ENCODE measurements at regions not wholly inside any gene's neighbourhood (a gene's known extent, or its start where the extent isn't known, plus 50 kb on each side); places are given as distances from the start of the nearest gene placed in this dataset.
"Not testable (repeated sequence)": the region's sequence is repeated elsewhere in the genome, so short reads cannot be mapped to it uniquely, and the experiment has no call there.

DNA sequence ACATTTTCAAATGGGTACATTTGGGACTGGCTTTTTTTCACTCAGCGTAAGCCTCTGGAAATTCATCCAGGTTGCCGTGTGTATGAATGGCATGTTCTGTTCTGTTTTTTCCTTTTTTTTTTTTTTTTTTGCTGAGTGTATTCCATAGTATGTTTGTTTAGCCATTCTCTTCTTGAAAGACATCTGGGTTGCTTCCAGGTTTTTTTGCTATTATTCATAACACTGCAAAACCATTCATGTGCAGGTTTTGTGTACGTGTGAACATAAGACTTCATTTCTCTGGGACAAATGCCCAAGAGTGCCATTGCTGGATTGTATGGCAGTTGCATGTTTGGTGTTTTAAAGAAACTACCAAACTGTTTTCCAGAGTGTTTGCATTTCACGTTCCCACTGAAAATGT, 335.9 kb upstream of the TNRC6C start:
- Histone ChIP-seq H2AFZ (no peak overlapping the region), H3K9me2 (ENCODE audit: insufficient read depth) (no peaks in the 10 kb centered on the region), H3K4me2 (no peak overlapping the region), H3F3A (ENCODE audit: insufficient read depth, low read depth) (no peaks in the 10 kb centered on the region), H3K9me3 (ENCODE audit: insufficient read depth, low read depth) (no peaks in the 10 kb centered on the region), H3K36me3 (ENCODE audit: low read depth) (no peaks in the 10 kb centered on the region), H3K79me2 (ENCODE audit: low read depth) (no peaks in the 10 kb centered on the region), H4K20me1 (ENCODE audit: insufficient read depth) (no peaks in the 10 kb centered on the region), H3K4me3 (no peak overlapping the region), H3K27me3 (ENCODE audit: insufficient read depth, low read depth) (peaks cover 58% of the 10 kb centered on the region), H3K27ac (no peak overlapping the region), H3K4me1 (replicated peaks; ENCODE audit: insufficient read depth) (no peaks in the 10 kb centered on the region)
- DNase-seq: no peak
- ChIA-PET POLR2A (ENCODE audit: unreplicated experiment) (no interaction called here), CTCF (no interaction called here)
- intact Hi-C loops (cut with micrococcal nuclease; ENCODE audit: unreplicated experiment): no loop called here
- BruUV-seq (replicated peaks): no TSS peak
- TF ChIP-seq, protein P1, sequence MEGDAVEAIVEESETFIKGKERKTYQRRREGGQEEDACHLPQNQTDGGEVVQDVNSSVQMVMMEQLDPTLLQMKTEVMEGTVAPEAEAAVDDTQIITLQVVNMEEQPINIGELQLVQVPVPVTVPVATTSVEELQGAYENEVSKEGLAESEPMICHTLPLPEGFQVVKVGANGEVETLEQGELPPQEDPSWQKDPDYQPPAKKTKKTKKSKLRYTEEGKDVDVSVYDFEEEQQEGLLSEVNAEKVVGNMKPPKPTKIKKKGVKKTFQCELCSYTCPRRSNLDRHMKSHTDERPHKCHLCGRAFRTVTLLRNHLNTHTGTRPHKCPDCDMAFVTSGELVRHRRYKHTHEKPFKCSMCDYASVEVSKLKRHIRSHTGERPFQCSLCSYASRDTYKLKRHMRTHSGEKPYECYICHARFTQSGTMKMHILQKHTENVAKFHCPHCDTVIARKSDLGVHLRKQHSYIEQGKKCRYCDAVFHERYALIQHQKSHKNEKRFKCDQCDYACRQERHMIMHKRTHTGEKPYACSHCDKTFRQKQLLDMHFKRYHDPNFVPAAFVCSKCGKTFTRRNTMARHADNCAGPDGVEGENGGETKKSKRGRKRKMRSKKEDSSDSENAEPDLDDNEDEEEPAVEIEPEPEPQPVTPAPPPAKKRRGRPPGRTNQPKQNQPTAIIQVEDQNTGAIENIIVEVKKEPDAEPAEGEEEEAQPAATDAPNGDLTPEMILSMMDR (conservative IDR thresholded peaks at IDR 0.05): no peak
- no peak for TF ChIP-seq EZH2 (IDR thresholded peaks at IDR 0.05; ENCODE audit: low read depth)

DNA sequence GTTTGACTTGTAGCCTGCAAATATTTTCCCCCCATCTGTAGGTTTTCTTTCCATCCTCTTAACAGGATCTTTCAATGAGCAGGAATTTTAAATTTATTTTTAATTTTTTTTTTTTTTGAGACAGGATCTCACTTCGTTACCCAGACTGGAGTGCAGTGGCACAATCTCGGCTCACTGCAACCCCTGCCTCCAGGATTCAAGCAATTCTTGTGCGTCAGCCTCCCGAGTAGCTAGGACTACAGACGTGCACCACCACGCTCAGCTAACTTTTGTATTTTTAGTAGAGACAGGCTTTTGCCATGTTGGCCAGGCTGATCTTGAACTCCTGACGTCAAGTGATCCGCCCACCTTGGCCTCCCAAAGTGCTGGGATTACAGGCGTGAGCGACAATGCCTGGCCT, 335.2 kb upstream of the TNRC6C start:
- POLR2A ChIA-PET (ENCODE audit: unreplicated experiment); H4K20me1 ChIP-seq (ENCODE audit: insufficient read depth); intact Hi-C loops (cut with micrococcal nuclease; ENCODE audit: unreplicated experiment); BruUV-seq (replicated peaks); DNase-seq; H3K79me2 ChIP-seq (ENCODE audit: low read depth); H3K4me1 ChIP-seq (replicated peaks; ENCODE audit: insufficient read depth); H3F3A ChIP-seq (ENCODE audit: insufficient read depth, low read depth); H3K4me3 ChIP-seq; H3K4me2 ChIP-seq; H3K36me3 ChIP-seq (ENCODE audit: low read depth); H3K27ac ChIP-seq; CTCF ChIA-PET; H2AFZ ChIP-seq; H3K9me2 ChIP-seq (ENCODE audit: insufficient read depth); H3K9me3 ChIP-seq (ENCODE audit: insufficient read depth, low read depth): not testable (repeated sequence)
- peaks cover 57% of the 10 kb centered on the region for H3K27me3 ChIP-seq (ENCODE audit: insufficient read depth, low read depth)

DNA sequence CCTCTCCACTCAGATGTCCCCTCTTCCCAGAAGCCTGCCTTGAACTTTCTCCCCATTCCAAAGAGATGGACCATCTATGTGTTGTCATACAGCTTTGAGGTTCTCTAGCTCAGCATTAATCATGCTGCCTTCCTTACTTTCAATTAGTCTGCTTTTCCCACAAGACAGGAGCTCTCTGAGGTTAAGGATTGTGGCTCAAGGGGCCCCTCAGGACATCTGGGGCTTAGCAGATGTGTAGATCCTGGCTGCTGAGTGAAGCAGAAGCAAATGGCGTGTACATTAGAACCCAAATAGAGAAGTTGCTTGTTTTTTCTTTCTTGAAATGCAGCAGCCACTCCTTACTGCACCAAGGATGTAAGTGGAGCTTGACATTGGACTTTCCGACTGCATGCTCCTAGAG, 330.5 kb upstream of the TNRC6C start:
- H3F3A ChIP-seq (ENCODE audit: insufficient read depth, low read depth): no peaks in the 10 kb centered on the region
- no peaks in the 10 kb centered on the region for H3K79me2 ChIP-seq (ENCODE audit: low read depth)
- H3K9me2 ChIP-seq (ENCODE audit: insufficient read depth): no peaks in the 10 kb centered on the region
- peaks cover 40% of the 10 kb centered on the region for H3K27me3 ChIP-seq (ENCODE audit: insufficient read depth, low read depth)
- H3K4me1 ChIP-seq (replicated peaks; ENCODE audit: insufficient read depth): no peaks in the 10 kb centered on the region
- no TSS peak for BruUV-seq (replicated peaks)
- H3K9me3 ChIP-seq (ENCODE audit: insufficient read depth, low read depth): no peaks in the 10 kb centered on the region
- H3K27ac ChIP-seq: no peak overlapping the region
- no peak overlapping the region for H2AFZ ChIP-seq
- ChIA-PET CTCF (no interaction called here), POLR2A (ENCODE audit: unreplicated experiment) (no interaction called here)
- TF ChIP-seq EZH2 (IDR thresholded peaks at IDR 0.05; ENCODE audit: low read depth): no peak
- TF ChIP-seq, protein P1 (conservative IDR thresholded peaks at IDR 0.05): no peak
- DNase-seq: no peak
- H4K20me1 ChIP-seq (ENCODE audit: insufficient read depth): no peaks in the 10 kb centered on the region
- H3K36me3 ChIP-seq (ENCODE audit: low read depth): no peaks in the 10 kb centered on the region
- H3K4me3 ChIP-seq: no peak overlapping the region
- no peak overlapping the region for H3K4me2 ChIP-seq
- intact Hi-C loops (cut with micrococcal nuclease; ENCODE audit: unreplicated experiment): no loop called here

DNA sequence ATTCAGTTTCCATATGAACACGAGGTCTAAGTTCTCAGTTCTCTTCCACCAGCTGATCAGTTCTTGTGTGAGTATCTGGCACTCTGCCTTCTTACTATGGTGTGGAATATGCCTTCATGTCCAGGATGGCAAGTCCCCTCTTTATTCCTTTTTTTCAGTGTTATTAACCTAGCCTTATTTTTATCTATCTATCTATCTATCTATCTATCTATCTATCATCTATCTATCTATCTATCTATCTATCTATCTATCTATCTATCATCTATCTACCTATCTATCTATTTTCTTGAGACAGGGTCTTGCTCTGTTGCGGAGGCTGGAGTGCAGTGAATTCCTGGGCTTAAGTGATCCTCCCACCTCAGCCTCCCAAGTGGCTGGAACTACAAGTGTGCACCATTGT, 329.2 kb upstream of the TNRC6C start:
- H3K9me2 ChIP-seq (ENCODE audit: insufficient read depth); H3K4me1 ChIP-seq (replicated peaks; ENCODE audit: insufficient read depth); DNase-seq; BruUV-seq (replicated peaks); H3K4me2 ChIP-seq; H3F3A ChIP-seq (ENCODE audit: insufficient read depth, low read depth); intact Hi-C loops (cut with micrococcal nuclease; ENCODE audit: unreplicated experiment); H3K79me2 ChIP-seq (ENCODE audit: low read depth); H2AFZ ChIP-seq; H3K27ac ChIP-seq; H3K9me3 ChIP-seq (ENCODE audit: insufficient read depth, low read depth); H3K4me3 ChIP-seq; H3K36me3 ChIP-seq (ENCODE audit: low read depth); CTCF ChIA-PET; H4K20me1 ChIP-seq (ENCODE audit: insufficient read depth); POLR2A ChIA-PET (ENCODE audit: unreplicated experiment): not testable (repeated sequence)
- H3K27me3 ChIP-seq (ENCODE audit: insufficient read depth, low read depth): peaks cover 37% of the 10 kb centered on the region
